H9 (cell line): ENCODE measurements at regions not wholly inside any gene's neighbourhood (a gene's known extent, or its start where the extent isn't known, plus 50 kb on each side); places are given as distances from the start of the nearest gene placed in this dataset.

ENCODE experiments used
- DNase-seq: peaks from one replicate; pipeline ENCODE4 v3.0.0-alpha.2; 2017
- H2AFZ ChIP-seq: one replicate; pipeline ENCODE4 v1.6.1; 2013; ENCODE audit warnings: mild to moderate bottlenecking, low read length, control low read depth, moderate library complexity
- H2AK5ac ChIP-seq: 2 replicates; pipeline ENCODE4 v1.6.1; 2013; ENCODE audit warnings: low read length, control low read depth, mixed read lengths; ENCODE audit not compliant: insufficient read length
- H2BK120ac ChIP-seq: one replicate; pipeline ENCODE4 v1.6.1; 2013; ENCODE audit warnings: low read depth, mild to moderate bottlenecking, low read length, control low read depth, inconsistent platforms; ENCODE audit not compliant: poor library complexity, severe bottlenecking
- H2BK12ac ChIP-seq: 2 replicates; pipeline ENCODE4 v1.6.1; 2013; ENCODE audit warnings: low read length, control low read depth, mixed read lengths, low read depth; ENCODE audit not compliant: insufficient read length
- H2BK15ac ChIP-seq: 2 replicates; pipeline ENCODE4 v1.6.1; 2013; ENCODE audit warnings: low read depth, low read length, control low read depth
- H2BK20ac ChIP-seq: one replicate; pipeline ENCODE4 v1.6.1; 2013; ENCODE audit warnings: low read depth, mild to moderate bottlenecking, low read length, control low read depth, inconsistent platforms; ENCODE audit not compliant: poor library complexity, severe bottlenecking
- H2BK5ac ChIP-seq: 2 replicates; pipeline ENCODE4 v1.6.1; 2013; ENCODE audit warnings: low read length, control low read depth, mixed read lengths; ENCODE audit not compliant: insufficient read length
- H3K14ac ChIP-seq: 2 replicates; pipeline ENCODE4 v1.6.1; 2013; ENCODE audit warnings: low read length, control low read depth; ENCODE audit not compliant: insufficient read depth
- H3K18ac ChIP-seq: 2 replicates; pipeline ENCODE4 v1.6.1; 2013; ENCODE audit warnings: low read depth, mild to moderate bottlenecking, mixed read lengths, low read length, control low read depth; ENCODE audit not compliant: insufficient read length
- H3K23ac ChIP-seq: 2 replicates; pipeline ENCODE4 v1.6.1; 2013; ENCODE audit warnings: low read length, control low read depth, mixed read lengths, low read depth; ENCODE audit not compliant: insufficient read length
- H3K23me2 ChIP-seq: 2 replicates; pipeline ENCODE4 v1.6.1; 2013; ENCODE audit warnings: low read depth, mild to moderate bottlenecking, mixed read lengths, low read length, control low read depth; ENCODE audit not compliant: insufficient read length, poor library complexity, severe bottlenecking
- H3K27ac ChIP-seq: 2 replicates; pipeline ENCODE4 v1.5.1; 2013; ENCODE audit warnings: low read length, control low read depth, mixed read lengths, low read depth; ENCODE audit not compliant: insufficient read length
- H3K27me3 ChIP-seq: 2 replicates; pipeline ENCODE4 v1.6.1; 2013; ENCODE audit warnings: low read length, control low read depth, inconsistent platforms; ENCODE audit not compliant: insufficient read depth
- H3K4ac ChIP-seq: 2 replicates; pipeline ENCODE4 v1.6.1; 2013; ENCODE audit warnings: low read depth, mild to moderate bottlenecking, control low read depth, inconsistent platforms, low read length, moderate library complexity
- H3K4me1 ChIP-seq: 2 replicates; pipeline ENCODE4 v1.6.1; 2013; ENCODE audit warnings: low read length, control low read depth, inconsistent platforms; ENCODE audit not compliant: insufficient read depth
- H3K4me2 ChIP-seq: 2 replicates; pipeline ENCODE4 v1.6.1; 2013; ENCODE audit warnings: low read length, control low read depth, mixed read lengths; ENCODE audit not compliant: insufficient read length, insufficient read depth
- H3K56ac ChIP-seq: 2 replicates; pipeline ENCODE4 v1.6.1; 2013; ENCODE audit warnings: low read depth, mild to moderate bottlenecking, mixed read lengths, low read length, control low read depth; ENCODE audit not compliant: insufficient read length
- H3K79me1 ChIP-seq: 2 replicates; pipeline ENCODE4 v1.6.1; 2013; ENCODE audit warnings: low read depth, mild to moderate bottlenecking, moderate library complexity, low read length, control low read depth, inconsistent platforms; ENCODE audit not compliant: insufficient read depth, poor library complexity, severe bottlenecking
- H3K79me2 ChIP-seq: 2 replicates; pipeline ENCODE4 v1.6.1; 2013; ENCODE audit warnings: low read length, control low read depth, inconsistent platforms; ENCODE audit not compliant: insufficient read depth
- H3K9ac ChIP-seq: 2 replicates; pipeline ENCODE4 v1.6.1; 2013; ENCODE audit warnings: low read length, control low read depth, mixed read lengths; ENCODE audit not compliant: insufficient read length; ENCODE audit errors: extremely low read depth
- H3K9me3 ChIP-seq: one replicate; pipeline ENCODE4 v1.6.1; 2013; ENCODE audit warnings: low read depth, low read length, inconsistent platforms; ENCODE audit not compliant: control insufficient read depth
- H3T11ph ChIP-seq: one replicate; pipeline ENCODE4 v1.6.1; 2013; ENCODE audit warnings: mild to moderate bottlenecking, low read length, control low read depth, inconsistent platforms
- H4K20me1 ChIP-seq: one replicate; pipeline ENCODE4 v1.6.1; 2013; ENCODE audit not compliant: control insufficient read depth, insufficient read length, insufficient read depth
- H4K5ac ChIP-seq: 2 replicates; pipeline ENCODE4 v1.6.1; 2013; ENCODE audit warnings: low read depth, mild to moderate bottlenecking, mixed read lengths, low read length, control low read depth; ENCODE audit not compliant: insufficient read length
- H4K8ac ChIP-seq: replicated peaks from 2 replicates; pipeline ENCODE4 v1.6.1; 2013; ENCODE audit warnings: low read length, control low read depth, mixed read lengths, low read depth; ENCODE audit not compliant: insufficient read length
- H4K91ac ChIP-seq: 2 replicates; pipeline ENCODE4 v1.6.1; 2013; ENCODE audit warnings: low read depth, mild to moderate bottlenecking, moderate library complexity, mixed read lengths, low read length, control low read depth; ENCODE audit not compliant: insufficient read length
- H3K27ac Mint-ChIP-seq, 3 experiments: 2 replicates in 2 of 3; 3 replicates in 1 of 3; pipeline ENCODE4 v1.8.0; 2020 to 2021; ENCODE audit warnings: mixed read lengths in 3 of 3, mild to moderate bottlenecking in 1 of 3, moderate library complexity in 1 of 3
- H3K27me3 Mint-ChIP-seq: 2 replicates; pipeline ENCODE4 v1.8.0; 2021; ENCODE audit warnings: low read depth, mild to moderate bottlenecking, moderate library complexity, mixed read lengths
- H3K36me3 Mint-ChIP-seq, 3 experiments: 2 replicates in 2 of 3; 3 replicates in 1 of 3; pipeline ENCODE4 v1.8.0; 2020 to 2021; ENCODE audit warnings: low read depth in 3 of 3, mixed read lengths in 3 of 3; ENCODE audit not compliant: insufficient read depth in 1 of 3
- H3K4me1 Mint-ChIP-seq, 2 experiments: 2 replicates each; pipeline ENCODE4 v1.8.0; 2020; ENCODE audit warnings: mixed read lengths in 2 of 2
- H3K4me3 Mint-ChIP-seq, 2 experiments: 2 replicates in 1 of 2; 3 replicates in 1 of 2; pipeline ENCODE4 v1.8.0; 2020 to 2021; ENCODE audit warnings: mild to moderate bottlenecking in 2 of 2, mixed read lengths in 2 of 2, moderate library complexity in 1 of 2
- H3K9me3 Mint-ChIP-seq, 2 experiments: 2 replicates in 1 of 2; 3 replicates in 1 of 2; pipeline ENCODE4 v1.8.0; 2020; ENCODE audit warnings: mild to moderate bottlenecking in 2 of 2, mixed read lengths in 2 of 2, moderate library complexity in 1 of 2
- WGBS: extraction: QIAGEN DNeasy Blood & Tissue Kit; methylation state at CpG from one replicate; pipeline ENCODE4 v1.1.7; 2013; ENCODE audit warnings: missing lambda C conversion rate, low lambda C conversion rate, mixed read lengths; ENCODE audit not compliant: insufficient read length; ENCODE audit errors: extremely low coverage; 5-methylcytosine and 5-hydroxymethylcytosine counted together
- TF ChIP-seq, protein P1 (sequence below): fragments of 200-600 bp; sonication (generic); conservative IDR thresholded peaks from 3 replicates; pipeline ENCODE4 v1.8.0; 2021; ENCODE audit warnings: antibody characterized with exemption, mild to moderate bottlenecking

GRCh38 chr5:74327339-74327685 lies 313.2 kb downstream of the ENC1 start:
- no peak overlapping the region for H2BK20ac ChIP-seq
- no peak overlapping the region for H2BK5ac ChIP-seq
- H3K27ac Mint-ChIP-seq = no peak overlapping the region
- no peak overlapping the region for H3K23ac ChIP-seq
- H2BK12ac ChIP-seq = no peak overlapping the region
- no peak overlapping the region for H2AFZ ChIP-seq
- no peak overlapping the region for H3K4me2 ChIP-seq
- no peak overlapping the region for H2BK15ac ChIP-seq
- no CpG with 5 or more reads among the region's 2 CpGs for WGBS
- H3K27me3 Mint-ChIP-seq = no peaks in the 10 kb centered on the region
- TF ChIP-seq, protein P1, sequence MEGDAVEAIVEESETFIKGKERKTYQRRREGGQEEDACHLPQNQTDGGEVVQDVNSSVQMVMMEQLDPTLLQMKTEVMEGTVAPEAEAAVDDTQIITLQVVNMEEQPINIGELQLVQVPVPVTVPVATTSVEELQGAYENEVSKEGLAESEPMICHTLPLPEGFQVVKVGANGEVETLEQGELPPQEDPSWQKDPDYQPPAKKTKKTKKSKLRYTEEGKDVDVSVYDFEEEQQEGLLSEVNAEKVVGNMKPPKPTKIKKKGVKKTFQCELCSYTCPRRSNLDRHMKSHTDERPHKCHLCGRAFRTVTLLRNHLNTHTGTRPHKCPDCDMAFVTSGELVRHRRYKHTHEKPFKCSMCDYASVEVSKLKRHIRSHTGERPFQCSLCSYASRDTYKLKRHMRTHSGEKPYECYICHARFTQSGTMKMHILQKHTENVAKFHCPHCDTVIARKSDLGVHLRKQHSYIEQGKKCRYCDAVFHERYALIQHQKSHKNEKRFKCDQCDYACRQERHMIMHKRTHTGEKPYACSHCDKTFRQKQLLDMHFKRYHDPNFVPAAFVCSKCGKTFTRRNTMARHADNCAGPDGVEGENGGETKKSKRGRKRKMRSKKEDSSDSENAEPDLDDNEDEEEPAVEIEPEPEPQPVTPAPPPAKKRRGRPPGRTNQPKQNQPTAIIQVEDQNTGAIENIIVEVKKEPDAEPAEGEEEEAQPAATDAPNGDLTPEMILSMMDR = no peak
- no peak for DNase-seq
- H3K56ac ChIP-seq = no peak overlapping the region
- no peaks in the 10 kb centered on the region for H3K79me2 ChIP-seq
- H3K9me3 Mint-ChIP-seq = no peaks in the 10 kb centered on the region; a peak in 1 of 5 replicates
- no peak overlapping the region for H3K9ac ChIP-seq
- no peak overlapping the region for H3K4ac ChIP-seq
- no peaks in the 10 kb centered on the region for H3K23me2 ChIP-seq
- no peaks in the 10 kb centered on the region for H3K36me3 Mint-ChIP-seq
- no peaks in the 10 kb centered on the region for H4K20me1 ChIP-seq
- no peak overlapping the region for H4K8ac ChIP-seq
- no peak overlapping the region for H2BK120ac ChIP-seq
- no peak overlapping the region for H3K18ac ChIP-seq
- H3K79me1 ChIP-seq = no peaks in the 10 kb centered on the region
- H3T11ph ChIP-seq = no peak overlapping the region
- H2AK5ac ChIP-seq = no peak overlapping the region
- H3K14ac ChIP-seq = no peak overlapping the region
- no peak overlapping the region for H4K91ac ChIP-seq
- no peak overlapping the region for H4K5ac ChIP-seq
- H3K4me1 Mint-ChIP-seq = peaks cover 0 to 8% of the 10 kb centered on the region in 2 experiments; a peak in 3 of 4 replicates
- no peak overlapping the region for H3K27ac ChIP-seq
- no peak overlapping the region for H3K4me3 Mint-ChIP-seq
- no peaks in the 10 kb centered on the region for H3K27me3 ChIP-seq
- H3K9me3 ChIP-seq = no peaks in the 10 kb centered on the region
- peaks cover 2% of the 10 kb centered on the region; the same call in 1 of the 2 replicates for H3K4me1 ChIP-seq
